ENCODE measurements at regions not wholly inside any gene's neighbourhood (a gene's known extent, or its start where the extent isn't known, plus 50 kb on each side); places are given as distances from the start of the nearest gene placed in this dataset.

DNA sequence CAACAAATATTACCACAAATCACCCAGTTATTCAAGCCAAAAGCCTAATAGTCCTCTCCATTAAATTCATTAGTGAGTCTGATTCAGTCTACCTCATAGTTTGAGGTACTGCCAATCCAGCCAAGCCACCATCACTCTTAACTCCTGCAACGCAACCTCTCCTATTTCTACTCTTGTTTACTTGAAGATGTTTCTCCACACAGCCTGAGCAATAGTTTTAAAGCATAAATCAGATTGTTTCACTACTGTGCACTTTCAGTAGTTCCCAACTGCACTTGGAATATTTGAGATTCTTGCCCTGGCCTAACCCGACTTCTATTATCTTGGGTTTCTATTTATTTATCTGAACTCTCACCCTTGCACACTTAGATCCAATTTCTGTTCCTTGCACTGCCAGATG, 85.5 kb downstream of the YIPF5 start:
- TF ChIP-seq POLR2A (IDR thresholded peaks at IDR 0.05): no peak
- TF ChIP-seq, protein P1, sequence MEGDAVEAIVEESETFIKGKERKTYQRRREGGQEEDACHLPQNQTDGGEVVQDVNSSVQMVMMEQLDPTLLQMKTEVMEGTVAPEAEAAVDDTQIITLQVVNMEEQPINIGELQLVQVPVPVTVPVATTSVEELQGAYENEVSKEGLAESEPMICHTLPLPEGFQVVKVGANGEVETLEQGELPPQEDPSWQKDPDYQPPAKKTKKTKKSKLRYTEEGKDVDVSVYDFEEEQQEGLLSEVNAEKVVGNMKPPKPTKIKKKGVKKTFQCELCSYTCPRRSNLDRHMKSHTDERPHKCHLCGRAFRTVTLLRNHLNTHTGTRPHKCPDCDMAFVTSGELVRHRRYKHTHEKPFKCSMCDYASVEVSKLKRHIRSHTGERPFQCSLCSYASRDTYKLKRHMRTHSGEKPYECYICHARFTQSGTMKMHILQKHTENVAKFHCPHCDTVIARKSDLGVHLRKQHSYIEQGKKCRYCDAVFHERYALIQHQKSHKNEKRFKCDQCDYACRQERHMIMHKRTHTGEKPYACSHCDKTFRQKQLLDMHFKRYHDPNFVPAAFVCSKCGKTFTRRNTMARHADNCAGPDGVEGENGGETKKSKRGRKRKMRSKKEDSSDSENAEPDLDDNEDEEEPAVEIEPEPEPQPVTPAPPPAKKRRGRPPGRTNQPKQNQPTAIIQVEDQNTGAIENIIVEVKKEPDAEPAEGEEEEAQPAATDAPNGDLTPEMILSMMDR (IDR thresholded peaks at IDR 0.05): no peak

Measured in testis (tissue), 2 donors.